Natural killer cell (primary cell): ENCODE measurements at regions not wholly inside any gene's neighbourhood (a gene's known extent, or its start where the extent isn't known, plus 50 kb on each side); places are given as distances from the start of the nearest gene placed in this dataset.
A peak's percentile ranks its signal among the peaks of the same experiment; 100 is the strongest.

Source experiments
- ATAC-seq, 3 donors: fragments of 150-1000 bp in 2 of 3; fragments of 200-7000 bp in 1 of 3; cut with Tn5 transposase; 1 replicate in 1 of 3; 2 replicates in 2 of 3; pipeline ENCODE4 v1.10.0; 2021; ENCODE audit warnings: mild to moderate bottlenecking in 2 of 3, moderate library complexity in 2 of 3
- DNase-seq, 2 donors: peaks; one replicate each; pipeline versions ENCODE4 v3.0.0 to v3.0.0-alpha.2; 2013 to 2021; ENCODE audit warnings: mixed read lengths in 1 of 2
- H3K27ac ChIP-seq: one replicate; pipeline ENCODE4 v1.5.1; 2013; ENCODE audit warnings: mild to moderate bottlenecking, low read length
- H3K27me3 ChIP-seq: one replicate; pipeline ENCODE4 v1.6.1; 2013; ENCODE audit warnings: low read length; ENCODE audit not compliant: control insufficient read depth, insufficient read depth
- H3K36me3 ChIP-seq: one replicate; pipeline ENCODE4 v1.6.1; 2013; ENCODE audit warnings: low read length; ENCODE audit not compliant: control insufficient read depth, insufficient read depth
- H3K4me1 ChIP-seq: one replicate; pipeline ENCODE4 v1.6.1; 2013; ENCODE audit warnings: low read length; ENCODE audit not compliant: control insufficient read depth, insufficient read depth
- H3K4me3 ChIP-seq: one replicate; pipeline ENCODE4 v1.5.1; 2013; ENCODE audit warnings: low read length
- H3K9me3 ChIP-seq: one replicate; pipeline ENCODE4 v1.6.1; 2013; ENCODE audit warnings: low read length; ENCODE audit not compliant: control insufficient read depth, insufficient read depth
- H3K27ac Mint-ChIP-seq, 2 donors: one replicate each; pipeline ENCODE4 v1.8.0; 2022; ENCODE audit warnings: mild to moderate bottlenecking in 2 of 2, mixed read lengths in 2 of 2, moderate library complexity in 1 of 2
- H3K27me3 Mint-ChIP-seq, 2 donors: one replicate each; pipeline ENCODE4 v1.8.0; 2022; ENCODE audit warnings: low read depth in 2 of 2, mixed read lengths in 2 of 2
- H3K36me3 Mint-ChIP-seq: one replicate; pipeline ENCODE4 v1.8.0; 2022; ENCODE audit warnings: mixed read lengths
- H3K4me1 Mint-ChIP-seq, 2 donors: one replicate each; pipeline ENCODE4 v1.8.0; 2022; ENCODE audit warnings: mixed read lengths in 2 of 2
- H3K4me3 Mint-ChIP-seq: one replicate; pipeline ENCODE4 v1.8.0; 2022; ENCODE audit warnings: mild to moderate bottlenecking, moderate library complexity, mixed read lengths
- H3K9me3 Mint-ChIP-seq, 2 donors: one replicate each; pipeline ENCODE4 v1.8.0; 2022; ENCODE audit warnings: mixed read lengths in 2 of 2
- WGBS: methylation state at CpG from one replicate; pipeline ENCODE4 v1.1.7; 2013; ENCODE audit warnings: missing lambda C conversion rate; ENCODE audit not compliant: insufficient coverage; 5-methylcytosine and 5-hydroxymethylcytosine counted together
- intact Hi-C: fragments of 100-400 bp; cut with micrococcal nuclease; formaldehyde crosslinking; loops from one replicate; pipeline ENCODE4 v1.14.2; 2022
- TF ChIP-seq, protein P1 (sequence below): fragments of 200-600 bp; IDR thresholded peaks from one replicate; pipeline ENCODE4 v1.8.0; 2022; ENCODE audit warnings: antibody characterized with exemption

DNA sequence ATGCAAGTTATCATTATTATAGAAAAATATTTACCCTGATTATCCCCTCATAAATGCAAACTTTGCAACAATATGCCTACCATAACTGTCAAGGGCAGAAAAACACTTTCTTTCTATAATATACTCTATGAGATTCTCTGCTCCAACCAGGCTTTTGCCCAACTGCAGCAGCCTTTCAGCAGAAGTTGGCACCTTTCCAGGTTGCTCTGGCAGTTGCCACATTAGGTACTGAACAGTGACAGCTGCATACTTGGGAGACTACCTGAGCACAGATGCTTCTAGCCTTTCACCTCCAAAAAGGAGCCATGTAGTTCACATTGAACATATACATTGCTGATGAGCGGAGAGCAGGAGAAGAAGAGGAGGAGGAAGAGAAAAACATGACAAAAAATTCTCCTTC lies 69.5 kb upstream of the BRWD3 start:
- TF ChIP-seq, protein P1, sequence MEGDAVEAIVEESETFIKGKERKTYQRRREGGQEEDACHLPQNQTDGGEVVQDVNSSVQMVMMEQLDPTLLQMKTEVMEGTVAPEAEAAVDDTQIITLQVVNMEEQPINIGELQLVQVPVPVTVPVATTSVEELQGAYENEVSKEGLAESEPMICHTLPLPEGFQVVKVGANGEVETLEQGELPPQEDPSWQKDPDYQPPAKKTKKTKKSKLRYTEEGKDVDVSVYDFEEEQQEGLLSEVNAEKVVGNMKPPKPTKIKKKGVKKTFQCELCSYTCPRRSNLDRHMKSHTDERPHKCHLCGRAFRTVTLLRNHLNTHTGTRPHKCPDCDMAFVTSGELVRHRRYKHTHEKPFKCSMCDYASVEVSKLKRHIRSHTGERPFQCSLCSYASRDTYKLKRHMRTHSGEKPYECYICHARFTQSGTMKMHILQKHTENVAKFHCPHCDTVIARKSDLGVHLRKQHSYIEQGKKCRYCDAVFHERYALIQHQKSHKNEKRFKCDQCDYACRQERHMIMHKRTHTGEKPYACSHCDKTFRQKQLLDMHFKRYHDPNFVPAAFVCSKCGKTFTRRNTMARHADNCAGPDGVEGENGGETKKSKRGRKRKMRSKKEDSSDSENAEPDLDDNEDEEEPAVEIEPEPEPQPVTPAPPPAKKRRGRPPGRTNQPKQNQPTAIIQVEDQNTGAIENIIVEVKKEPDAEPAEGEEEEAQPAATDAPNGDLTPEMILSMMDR: no peak
- no peak overlapping the region for H3K4me3 Mint-ChIP-seq
- Histone ChIP-seq H3K4me1 (no peaks in the 10 kb centered on the region), H3K27me3 (no peaks in the 10 kb centered on the region), H3K9me3 (no peaks in the 10 kb centered on the region), H3K27ac (no peak overlapping the region), H3K36me3 (no peaks in the 10 kb centered on the region), H3K4me3 (no peak overlapping the region)
- no peaks in the 10 kb centered on the region for H3K36me3 Mint-ChIP-seq
- ATAC-seq: no peak
- H3K9me3 Mint-ChIP-seq: no peaks in the 10 kb centered on the region
- H3K27ac Mint-ChIP-seq: no peak overlapping the region
- peak in 1 of 2 donors; percentile 5 for DNase-seq
- WGBS: no CpG with 5 or more reads among the region's 1 CpG
- intact Hi-C loops: no loop called here
- no peaks in the 10 kb centered on the region for H3K4me1 Mint-ChIP-seq
- peaks cover 0 to 2% of the 10 kb centered on the region in 2 donors for H3K27me3 Mint-ChIP-seq

DNA sequence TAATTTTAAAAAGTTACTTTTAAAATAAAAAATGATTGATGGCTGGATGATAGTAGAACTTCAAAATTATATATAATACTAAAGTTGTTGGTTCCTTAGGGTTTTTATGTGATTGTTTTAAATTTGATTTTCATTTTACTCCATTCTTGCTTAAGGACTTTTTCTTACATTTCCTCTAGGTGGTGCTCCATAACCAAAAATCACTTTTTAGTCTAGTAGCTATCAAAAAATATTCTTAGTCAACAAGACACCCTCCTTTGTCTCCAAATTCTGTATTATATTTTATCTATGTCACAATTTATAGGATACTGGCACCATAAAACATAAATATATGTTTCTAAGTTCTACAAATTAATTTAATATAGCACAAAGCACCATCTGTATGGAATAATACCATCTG lies 67.2 kb upstream of the BRWD3 start:
- Mint-ChIP-seq H3K36me3 (no peaks in the 10 kb centered on the region), H3K9me3 (no peaks in the 10 kb centered on the region), H3K4me1 (no peaks in the 10 kb centered on the region), H3K27ac (no peak overlapping the region), H3K27me3 (peaks cover 0 to 2% of the 10 kb centered on the region in 2 donors), H3K4me3 (no peak overlapping the region)
- Histone ChIP-seq H3K4me3 (no peak overlapping the region), H3K9me3 (no peaks in the 10 kb centered on the region), H3K27me3 (no peaks in the 10 kb centered on the region), H3K36me3 (no peaks in the 10 kb centered on the region), H3K4me1 (no peaks in the 10 kb centered on the region), H3K27ac (no peak overlapping the region)
- no peak for ATAC-seq
- intact Hi-C loops: no loop called here
- TF ChIP-seq, protein P1: peak; percentile 59
- peak in 1 of 2 donors; percentile 50 for DNase-seq
